ENCODE measurements at regions not wholly inside any gene's neighbourhood (a gene's known extent, or its start where the extent isn't known, plus 50 kb on each side); places are given as distances from the start of the nearest gene placed in this dataset.
"Not testable (repeated sequence)": the region's sequence is repeated elsewhere in the genome, so short reads cannot be mapped to it uniquely, and the experiment has no call there.

DNA sequence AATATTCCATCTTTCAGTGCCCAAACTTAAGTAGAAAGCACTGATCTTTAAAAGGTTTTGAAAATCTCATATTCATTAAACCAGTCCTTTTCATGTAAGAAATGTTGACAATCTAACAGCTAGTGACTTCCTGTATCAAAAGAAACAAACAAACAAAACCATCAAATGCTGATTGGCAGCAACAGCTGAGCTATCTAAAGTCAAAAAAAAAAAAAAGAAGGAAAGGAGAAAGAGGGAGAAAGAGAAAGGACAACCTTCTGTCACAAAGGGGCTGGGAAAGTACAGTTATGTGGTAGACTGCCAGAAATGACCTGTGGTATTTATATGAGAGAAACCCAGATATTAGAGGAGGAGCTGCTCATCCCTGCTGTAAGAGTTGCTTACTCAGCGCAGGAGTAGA is 614.6 kb upstream of the SMIM31 start:
- Histone ChIP-seq H3K9me3 (ENCODE audit: control insufficient read depth, low read length) (no peaks in the 10 kb centered on the region), H3K27me3 (replicated peaks; ENCODE audit: control insufficient read depth, insufficient read depth, low read length) (no peaks in the 10 kb centered on the region), H3K36me3 (ENCODE audit: control insufficient read depth, insufficient read depth, low read length, severe bottlenecking) (no peaks in the 10 kb centered on the region), H3K9ac (ENCODE audit: low read length) (no peak overlapping the region), H3K4me1 (ENCODE audit: control insufficient read depth, insufficient read depth, low read length) (no peaks in the 10 kb centered on the region), H3K4me3 (ENCODE audit: low read length) (no peak overlapping the region)
- DNase-seq (ENCODE audit: low read depth), result no peak

DNA sequence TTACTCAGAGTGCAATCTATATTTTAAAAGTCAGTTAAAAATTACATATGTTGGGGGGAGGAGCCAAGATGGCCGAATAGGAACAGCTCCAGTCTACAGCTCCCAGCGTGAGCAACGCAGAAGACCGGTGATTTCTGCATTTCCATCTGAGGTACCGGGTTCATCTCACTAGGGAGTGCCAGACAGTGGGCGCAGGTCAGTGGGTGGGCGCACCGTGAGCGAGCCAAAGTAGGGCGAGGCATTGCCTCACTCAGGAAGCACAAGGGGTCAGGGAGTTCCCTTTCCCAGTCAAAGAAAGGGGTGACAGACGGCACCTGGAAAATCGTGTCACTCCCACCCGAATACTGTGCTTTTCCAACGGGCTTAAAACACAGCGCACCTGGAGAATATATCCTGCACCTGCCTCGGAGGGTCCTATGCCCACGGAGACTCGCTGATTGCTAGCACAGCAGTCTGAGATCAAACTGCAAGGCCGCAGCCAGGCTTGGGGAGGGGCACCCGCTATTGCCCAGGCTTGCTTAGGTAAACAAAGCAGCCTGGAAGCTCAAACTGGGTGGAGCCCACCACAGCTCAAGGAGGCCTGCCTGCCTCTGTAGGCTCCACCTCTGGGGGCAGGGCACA is 612.1 kb upstream of the SMIM31 start:
- H3K4me3 ChIP-seq (ENCODE audit: low read length); H3K36me3 ChIP-seq (ENCODE audit: control insufficient read depth, insufficient read depth, low read length, severe bottlenecking); DNase-seq (ENCODE audit: low read depth); H3K9me3 ChIP-seq (ENCODE audit: control insufficient read depth, low read length); H3K27me3 ChIP-seq (replicated peaks; ENCODE audit: control insufficient read depth, insufficient read depth, low read length); H3K9ac ChIP-seq (ENCODE audit: low read length); H3K4me1 ChIP-seq (ENCODE audit: control insufficient read depth, insufficient read depth, low read length): not testable (repeated sequence)

GRCh38 chr4:164154416-164154815 is 599.5 kb upstream of the SMIM31 start:
- Histone ChIP-seq H3K4me1 (ENCODE audit: control insufficient read depth, insufficient read depth, low read length) (no peaks in the 10 kb centered on the region), H3K36me3 (ENCODE audit: control insufficient read depth, insufficient read depth, low read length, severe bottlenecking) (no peaks in the 10 kb centered on the region), H3K27me3 (replicated peaks; ENCODE audit: control insufficient read depth, insufficient read depth, low read length) (no peaks in the 10 kb centered on the region), H3K4me3 (ENCODE audit: low read length) (no peak overlapping the region), H3K9me3 (ENCODE audit: control insufficient read depth, low read length) (peaks cover 3% of the 10 kb centered on the region), H3K9ac (ENCODE audit: low read length) (no peak overlapping the region)
- DNase-seq (ENCODE audit: low read depth), result no peak

GRCh38 chr4:164169591-164169990 is 584.3 kb upstream of the SMIM31 start:
- Histone ChIP-seq H3K9me3 (ENCODE audit: control insufficient read depth, low read length) (no peaks in the 10 kb centered on the region), H3K27me3 (replicated peaks; ENCODE audit: control insufficient read depth, insufficient read depth, low read length) (no peaks in the 10 kb centered on the region)
- no peak for DNase-seq (ENCODE audit: low read depth)

GRCh38 chr4:164177153-164177552 is 576.8 kb upstream of the SMIM31 start:
- Histone ChIP-seq H3K4me3 (ENCODE audit: low read length) (no peak overlapping the region), H3K36me3 (ENCODE audit: control insufficient read depth, insufficient read depth, low read length, severe bottlenecking) (no peaks in the 10 kb centered on the region)

More at GRCh38 chr4:164169591-164169990, 584.3 kb upstream of the SMIM31 start:
- Histone ChIP-seq H3K4me1 (ENCODE audit: control insufficient read depth, insufficient read depth, low read length) (no peaks in the 10 kb centered on the region), H3K4me3 (ENCODE audit: low read length) (no peak overlapping the region), H3K9ac (ENCODE audit: low read length) (no peak overlapping the region), H3K36me3 (ENCODE audit: control insufficient read depth, insufficient read depth, low read length, severe bottlenecking) (no peaks in the 10 kb centered on the region)

GRCh38 chr4:164177753-164178152 is 576.2 kb upstream of the SMIM31 start:
- Histone ChIP-seq H3K9ac (ENCODE audit: low read length) (no peak overlapping the region), H3K9me3 (ENCODE audit: control insufficient read depth, low read length) (no peaks in the 10 kb centered on the region), H3K27me3 (replicated peaks; ENCODE audit: control insufficient read depth, insufficient read depth, low read length) (no peaks in the 10 kb centered on the region), H3K4me3 (ENCODE audit: low read length) (no peak overlapping the region), H3K36me3 (ENCODE audit: control insufficient read depth, insufficient read depth, low read length, severe bottlenecking) (no peaks in the 10 kb centered on the region), H3K4me1 (ENCODE audit: control insufficient read depth, insufficient read depth, low read length) (no peaks in the 10 kb centered on the region)
- DNase-seq (ENCODE audit: low read depth), result no peak

More at GRCh38 chr4:164177153-164177552, 576.8 kb upstream of the SMIM31 start:
- no peak for DNase-seq (ENCODE audit: low read depth)
- no peak overlapping the region for H3K9ac ChIP-seq (ENCODE audit: low read length)
- H3K27me3 ChIP-seq (replicated peaks; ENCODE audit: control insufficient read depth, insufficient read depth, low read length), result no peaks in the 10 kb centered on the region
- H3K4me1 ChIP-seq (ENCODE audit: control insufficient read depth, insufficient read depth, low read length), result no peaks in the 10 kb centered on the region
- H3K9me3 ChIP-seq (ENCODE audit: control insufficient read depth, low read length), result no peaks in the 10 kb centered on the region

- no peak overlapping the region for H3K4me3 ChIP-seq (ENCODE audit: low read length)
- no peak for DNase-seq (ENCODE audit: low read depth)
- H3K27me3 ChIP-seq (replicated peaks; ENCODE audit: control insufficient read depth, insufficient read depth, low read length), result no peaks in the 10 kb centered on the region
- H3K9ac ChIP-seq (ENCODE audit: low read length), result no peak overlapping the region
- H3K9me3 ChIP-seq (ENCODE audit: control insufficient read depth, low read length), result no peaks in the 10 kb centered on the region
- no peaks in the 10 kb centered on the region for H3K36me3 ChIP-seq (ENCODE audit: control insufficient read depth, insufficient read depth, low read length, severe bottlenecking)
- H3K4me1 ChIP-seq (ENCODE audit: control insufficient read depth, insufficient read depth, low read length), result no peaks in the 10 kb centered on the region
Observed at GRCh38 chr4:164188236-164188635, 565.7 kb upstream of the SMIM31 start.

DNA sequence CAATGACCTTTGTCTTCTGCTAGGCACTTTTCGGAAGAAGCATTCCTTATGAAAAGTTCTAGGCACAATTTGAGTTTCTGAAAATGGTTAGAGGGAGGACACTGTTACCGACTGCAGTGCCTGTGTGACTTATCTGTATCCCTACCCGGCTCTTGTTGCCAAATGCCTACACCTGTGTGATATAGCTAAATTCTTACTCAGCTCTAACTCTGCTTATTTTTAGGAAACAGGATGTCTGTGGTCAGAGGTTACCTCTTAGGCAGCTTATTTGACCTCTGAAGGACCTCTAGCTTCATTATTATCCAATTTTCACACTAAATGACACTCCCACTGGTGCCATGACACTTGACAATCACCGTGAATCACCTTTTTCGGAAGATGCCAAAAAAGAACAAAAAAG is 561.1 kb upstream of the SMIM31 start:
- DNase-seq (ENCODE audit: low read depth), result no peak
- Histone ChIP-seq H3K9ac (ENCODE audit: low read length) (no peak overlapping the region), H3K4me1 (ENCODE audit: control insufficient read depth, insufficient read depth, low read length) (no peaks in the 10 kb centered on the region), H3K4me3 (ENCODE audit: low read length) (no peak overlapping the region), H3K9me3 (ENCODE audit: control insufficient read depth, low read length) (no peaks in the 10 kb centered on the region), H3K36me3 (ENCODE audit: control insufficient read depth, insufficient read depth, low read length, severe bottlenecking) (no peaks in the 10 kb centered on the region), H3K27me3 (replicated peaks; ENCODE audit: control insufficient read depth, insufficient read depth, low read length) (no peaks in the 10 kb centered on the region)

GRCh38 chr4:164193676-164194075 is 560.3 kb upstream of the SMIM31 start:
- Histone ChIP-seq H3K9ac (ENCODE audit: low read length) (no peak overlapping the region), H3K4me1 (ENCODE audit: control insufficient read depth, insufficient read depth, low read length) (no peaks in the 10 kb centered on the region), H3K9me3 (ENCODE audit: control insufficient read depth, low read length) (no peaks in the 10 kb centered on the region), H3K4me3 (ENCODE audit: low read length) (no peak overlapping the region), H3K36me3 (ENCODE audit: control insufficient read depth, insufficient read depth, low read length, severe bottlenecking) (no peaks in the 10 kb centered on the region), H3K27me3 (replicated peaks; ENCODE audit: control insufficient read depth, insufficient read depth, low read length) (no peaks in the 10 kb centered on the region)
- no peak for DNase-seq (ENCODE audit: low read depth)

DNA sequence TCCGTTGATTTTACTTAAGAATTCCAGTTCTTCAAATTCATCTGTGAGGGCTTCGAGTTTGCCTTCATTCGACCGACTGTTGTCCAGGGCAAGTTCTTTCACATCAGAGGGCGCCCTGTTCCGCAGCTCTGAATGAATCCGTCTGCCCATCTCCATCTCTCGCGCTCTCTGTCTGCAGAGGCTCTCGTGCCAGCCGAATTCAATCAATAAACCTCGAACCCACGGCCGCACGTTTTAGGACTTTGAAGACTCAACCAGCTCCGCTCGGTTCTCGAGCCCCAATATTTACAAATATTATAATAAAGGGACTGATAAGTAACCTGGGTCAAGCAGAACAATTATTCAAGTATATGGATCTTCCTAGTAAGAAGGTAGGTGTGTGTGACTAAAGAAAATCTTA is 556.4 kb upstream of the SMIM31 start:
- no peaks in the 10 kb centered on the region for H3K9me3 ChIP-seq (ENCODE audit: control insufficient read depth, low read length)
- no peak for DNase-seq (ENCODE audit: low read depth)
- H3K27me3 ChIP-seq (replicated peaks; ENCODE audit: control insufficient read depth, insufficient read depth, low read length), result no peaks in the 10 kb centered on the region
- no peak overlapping the region for H3K4me3 ChIP-seq (ENCODE audit: low read length)
- no peak overlapping the region for H3K9ac ChIP-seq (ENCODE audit: low read length)
- no peaks in the 10 kb centered on the region for H3K4me1 ChIP-seq (ENCODE audit: control insufficient read depth, insufficient read depth, low read length)
- no peaks in the 10 kb centered on the region for H3K36me3 ChIP-seq (ENCODE audit: control insufficient read depth, insufficient read depth, low read length, severe bottlenecking)

GRCh38 chr4:164203476-164203875 is 550.5 kb upstream of the SMIM31 start:
- no peaks in the 10 kb centered on the region for H3K4me1 ChIP-seq (ENCODE audit: control insufficient read depth, insufficient read depth, low read length)
- no peaks in the 10 kb centered on the region for H3K36me3 ChIP-seq (ENCODE audit: control insufficient read depth, insufficient read depth, low read length, severe bottlenecking)
- no peaks in the 10 kb centered on the region for H3K9me3 ChIP-seq (ENCODE audit: control insufficient read depth, low read length)
- H3K9ac ChIP-seq (ENCODE audit: low read length), result no peak overlapping the region
- no peak overlapping the region for H3K4me3 ChIP-seq (ENCODE audit: low read length)
- no peaks in the 10 kb centered on the region for H3K27me3 ChIP-seq (replicated peaks; ENCODE audit: control insufficient read depth, insufficient read depth, low read length)
- no peak for DNase-seq (ENCODE audit: low read depth)

GRCh38 chr4:164204434-164204833 is 549.5 kb upstream of the SMIM31 start:
- Histone ChIP-seq H3K4me1 (ENCODE audit: control insufficient read depth, insufficient read depth, low read length) (no peaks in the 10 kb centered on the region), H3K36me3 (ENCODE audit: control insufficient read depth, insufficient read depth, low read length, severe bottlenecking) (no peaks in the 10 kb centered on the region), H3K9me3 (ENCODE audit: control insufficient read depth, low read length) (no peaks in the 10 kb centered on the region), H3K4me3 (ENCODE audit: low read length) (no peak overlapping the region), H3K9ac (ENCODE audit: low read length) (no peak overlapping the region), H3K27me3 (replicated peaks; ENCODE audit: control insufficient read depth, insufficient read depth, low read length) (no peaks in the 10 kb centered on the region)
- DNase-seq (ENCODE audit: low read depth), result no peak

Measured in adipocyte (in vitro differentiated cells).